PC-3 (cell line): ENCODE measurements at regions not wholly inside any gene's neighbourhood (a gene's known extent, or its start where the extent isn't known, plus 50 kb on each side); places are given as distances from the start of the nearest gene placed in this dataset.

ENCODE experiments used
- ATAC-seq: fragments of 200-7000 bp; cut with Tn5 transposase; 2 replicates; pipeline ENCODE4 v1.9.1; 2020; ENCODE audit warnings: mild to moderate bottlenecking, moderate library complexity
- BruUV-seq: library from RNA; stranded (reverse); fragments of 400-500 nt; replicated peaks from 2 replicates; lab custom pipeline; 2021; lab: Mats Ljungman, UMichigan
- CTCF ChIA-PET: fragments of 300-600 bp; sonication (Branson Sonifier 250); formaldehyde crosslinking; loops from one replicate; lab custom pipeline; 2022; ENCODE audit warnings: antibody characterized with exemption; lab: Charles Lee
- POLR2A ChIA-PET: fragments of 300-600 bp; sonication (Branson Sonifier 250); formaldehyde crosslinking; loops from one replicate; lab custom pipeline; 2022; ENCODE audit warnings: antibody characterized with exemption; ENCODE audit not compliant: unreplicated experiment; lab: Charles Lee
- DNase-seq: peaks from one replicate; pipeline ENCODE4 v3.0.0-alpha.2; 2015
- H2AFZ ChIP-seq: fragments of 300-600 bp; sonication (generic); 2 replicates; pipeline ENCODE4 v1.6.0; 2016; ENCODE audit warnings: antibody characterized with exemption, low read length
- H3F3A ChIP-seq: fragments of 300-600 bp; sonication (generic); one replicate; pipeline ENCODE4 v1.6.0; 2017; ENCODE audit warnings: antibody characterized with exemption, low read length, control low read depth, mild to moderate bottlenecking; ENCODE audit not compliant: unreplicated experiment
- H3K27ac ChIP-seq: fragments of 300-600 bp; sonication (generic); 2 replicates; pipeline ENCODE4 v1.5.1; 2016; ENCODE audit warnings: mild to moderate bottlenecking, low read length
- H3K27me3 ChIP-seq: fragments of 300-600 bp; sonication (generic); 2 replicates; pipeline ENCODE4 v1.6.1; 2016; ENCODE audit warnings: low read length, mixed read lengths
- H3K36me3 ChIP-seq: fragments of 300-600 bp; sonication (generic); 2 replicates; pipeline ENCODE4 v1.6.1; 2016; ENCODE audit warnings: low read depth, mixed run types, low read length, mixed read lengths
- H3K4me1 ChIP-seq: fragments of 300-600 bp; sonication (generic); 2 replicates; pipeline ENCODE4 v1.5.1; 2016; ENCODE audit warnings: low read length; ENCODE audit not compliant: insufficient read depth
- H3K4me2 ChIP-seq: fragments of 300-600 bp; sonication (generic); 2 replicates; pipeline ENCODE4 v1.6.0; 2016; ENCODE audit warnings: low read length
- H3K4me3 ChIP-seq: fragments of 300-600 bp; sonication (generic); 2 replicates; pipeline ENCODE4 v1.5.1; 2016; ENCODE audit warnings: mild to moderate bottlenecking, low read length, mixed read lengths
- H3K79me2 ChIP-seq: fragments of 300-600 bp; sonication (generic); 2 replicates; pipeline ENCODE4 v1.6.1; 2017; ENCODE audit warnings: low read length, mixed read lengths
- H3K9ac ChIP-seq: fragments of 300-600 bp; sonication (generic); 2 replicates; pipeline ENCODE4 v1.6.0; 2016; ENCODE audit warnings: mild to moderate bottlenecking, low read length
- H3K9me2 ChIP-seq: fragments of 300-600 bp; sonication (generic); replicated peaks from 2 replicates; pipeline ENCODE4 v1.6.1; 2016; ENCODE audit warnings: mixed run types, low read length, mixed read lengths
- H3K9me3 ChIP-seq: fragments of 300-600 bp; sonication (generic); 2 replicates; pipeline ENCODE4 v1.6.1; 2016; ENCODE audit warnings: low read length, mixed read lengths
- H4K20me1 ChIP-seq: fragments of 300-600 bp; sonication (generic); 2 replicates; pipeline ENCODE4 v1.6.1; 2016; ENCODE audit warnings: low read length, mixed read lengths
- CTCF ChIP-seq: fragments of 300-600 bp; sonication (generic); conservative IDR thresholded peaks from 2 replicates; pipeline ENCODE4 v1.5.1; 2017; ENCODE audit warnings: antibody characterized with exemption, low read depth, mild to moderate bottlenecking, low read length
- EZH2 ChIP-seq: fragments of 300-600 bp; sonication (generic); IDR thresholded peaks from one replicate; pipeline ENCODE4 v1.6.1; 2017; ENCODE audit warnings: antibody characterized with exemption, mild to moderate bottlenecking, low read length; ENCODE audit not compliant: unreplicated experiment
- EZH2phosphoT487 ChIP-seq: fragments of 300-600 bp; sonication (generic); IDR thresholded peaks from 2 replicates; pipeline ENCODE4 v1.6.1; 2018; ENCODE audit warnings: mild to moderate bottlenecking, antibody characterized with exemption, low read length, borderline replicate concordance
- intact Hi-C: fragments of 100-400 bp; cut with micrococcal nuclease; formaldehyde crosslinking; loops from 2 replicates; pipeline ENCODE4 v1.9.0; 2023

- no peak for TF ChIP-seq EZH2
- Histone ChIP-seq H4K20me1 (no peaks in the 10 kb centered on the region), H2AFZ (no peak overlapping the region), H3K9ac (no peak overlapping the region), H3K4me3 (no peak overlapping the region), H3K9me3 (peaks cover 38% of the 10 kb centered on the region), H3K36me3 (peaks cover 10% of the 10 kb centered on the region; the same call in 1 of the 2 replicates), H3K27ac (no peak overlapping the region), H3K27me3 (no peaks in the 10 kb centered on the region), H3K9me2 (no peaks in the 10 kb centered on the region), H3K79me2 (no peaks in the 10 kb centered on the region), H3K4me2 (no peak overlapping the region), H3K4me1 (peaks cover 14% of the 10 kb centered on the region), H3F3A (no peaks in the 10 kb centered on the region)
- ChIA-PET CTCF (interaction anchor here (0.6 kb wide), 1 partner anchor 664 kb away, joined by 3 read pairs; no protein-coding TSS in a partner anchor), POLR2A (no interaction called here)
- ATAC-seq (no peak), DNase-seq (no peak)
- no TSS peak for BruUV-seq
- intact Hi-C loops = no loop called here
Observed at GRCh38 chr14:54094765-54095164, 138.1 kb upstream of the BMP4 start.

DNA sequence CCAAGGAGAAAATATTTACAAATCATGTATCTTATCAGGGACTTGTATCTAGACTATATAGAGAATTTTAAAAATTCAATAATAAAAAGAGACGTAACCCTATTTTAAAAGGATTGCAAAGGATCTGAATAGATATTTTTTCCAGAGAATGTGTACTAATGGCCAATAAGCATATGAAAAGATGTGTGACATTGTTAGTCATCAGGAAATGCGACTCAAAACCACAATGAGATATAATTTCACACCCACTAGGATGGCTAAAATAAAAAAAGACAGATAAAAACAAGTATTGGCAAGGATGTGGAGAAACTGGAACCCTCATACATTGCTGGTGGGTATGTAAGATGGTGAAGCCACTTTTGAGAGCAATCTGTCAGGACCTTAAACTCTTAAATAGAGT is 141.9 kb upstream of the BMP4 start:
- CTCF ChIA-PET = no interaction called here
- DNase-seq = peak; percentile 57
- intact Hi-C loops = no loop called here

GRCh38 chr14:54102051-54102456 is 145.4 kb upstream of the BMP4 start:
- H3K4me3 ChIP-seq = no peak overlapping the region
- no peaks in the 10 kb centered on the region for H3K9me2 ChIP-seq
- H3K27me3 ChIP-seq = no peaks in the 10 kb centered on the region
- TF ChIP-seq CTCF (no peak), EZH2 (no peak), EZH2phosphoT487 (no peak)
- peaks cover 17% of the 10 kb centered on the region for H3F3A ChIP-seq
- H3K9ac ChIP-seq = no peak overlapping the region
- H4K20me1 ChIP-seq = no peaks in the 10 kb centered on the region
- DNase-seq = no peak
- no peak for ATAC-seq
- BruUV-seq = no TSS peak
- no peak overlapping the region for H3K4me2 ChIP-seq
- H3K36me3 ChIP-seq = no peaks in the 10 kb centered on the region
- ChIA-PET POLR2A (no interaction called here), CTCF (no interaction called here)
- H3K27ac ChIP-seq = no peak overlapping the region
- intact Hi-C loops = no loop called here
- no peaks in the 10 kb centered on the region for H3K79me2 ChIP-seq
- H3K4me1 ChIP-seq = peaks cover 51% of the 10 kb centered on the region
- no peaks in the 10 kb centered on the region for H3K9me3 ChIP-seq
- no peak overlapping the region for H2AFZ ChIP-seq

More for the DNA sequence above, 141.9 kb upstream of the BMP4 start:
- H3K4me1 ChIP-seq = peaks cover 15% of the 10 kb centered on the region
- no peak overlapping the region for H3K4me3 ChIP-seq
- H3F3A ChIP-seq = no peaks in the 10 kb centered on the region
- H3K9me2 ChIP-seq = no peaks in the 10 kb centered on the region
- H3K9ac ChIP-seq = no peak overlapping the region
- peak overlapping the region; percentile 24; the same call in 1 of the 2 replicates for H3K27ac ChIP-seq
- TF ChIP-seq CTCF = no peak
- TF ChIP-seq EZH2phosphoT487 = no peak
- no peak for TF ChIP-seq EZH2
- H3K27me3 ChIP-seq = no peaks in the 10 kb centered on the region
- H3K79me2 ChIP-seq = no peaks in the 10 kb centered on the region
- ATAC-seq = peak; percentile 86
- peaks cover 4% of the 10 kb centered on the region; the same call in 1 of the 2 replicates for H3K36me3 ChIP-seq
- H3K4me2 ChIP-seq = no peak overlapping the region
- H2AFZ ChIP-seq = no peak overlapping the region
- peaks cover 13% of the 10 kb centered on the region; the same call in 1 of the 2 replicates for H3K9me3 ChIP-seq
- no TSS peak for BruUV-seq
- POLR2A ChIA-PET = no interaction called here
- no peaks in the 10 kb centered on the region for H4K20me1 ChIP-seq
